Gastroesophageal sphincter (tissue), 4 donors: ENCODE measurements at regions not wholly inside any gene's neighbourhood (a gene's known extent, or its start where the extent isn't known, plus 50 kb on each side); places are given as distances from the start of the nearest gene placed in this dataset.

ENCODE experiments used
- ATAC-seq: fragments of 150-250 bp; one replicate; pipeline ENCODE4 v1.9.1; 2016; ENCODE audit warnings: mild to moderate bottlenecking, moderate library complexity
- H3K27ac ChIP-seq, 4 donors: fragments of 200-600 bp; sonication (generic) in 3 of 4; 1 replicate in 3 of 4; 2 replicates in 1 of 4; pipeline ENCODE4 v1.5.1; 2016 to 2019
- H3K27me3 ChIP-seq: fragments of 200-600 bp; sonication (generic); one replicate; pipeline ENCODE4 v1.5.1; 2019
- H3K36me3 ChIP-seq, 2 donors: fragments of 200-600 bp; sonication (generic); one replicate each; pipeline ENCODE4 v1.5.1; 2019; ENCODE audit warnings: control low read depth in 1 of 2
- H3K4me1 ChIP-seq, 3 donors: fragments of 200-600 bp; sonication (generic); 1 replicate in 2 of 3; 2 replicates in 1 of 3; pipeline ENCODE4 v1.5.1; 2016 to 2019; ENCODE audit warnings: control low read depth in 2 of 3
- H3K4me3 ChIP-seq, 2 donors: fragments of 200-600 bp; sonication (generic); one replicate each; pipeline ENCODE4 v1.5.1; 2019; ENCODE audit warnings: mild to moderate bottlenecking in 1 of 2, moderate library complexity in 1 of 2
- H3K9me3 ChIP-seq, 3 donors: fragments of 200-600 bp; sonication (generic); one replicate each; pipeline ENCODE4 v1.5.1; 2017 to 2019; ENCODE audit warnings: control low read depth in 2 of 3
- CTCF ChIP-seq, 4 experiments: fragments of 200-600 bp in 2 of 4; fragments of 450-650 bp in 2 of 4; sonication (generic) in 1 of 4; IDR thresholded peaks; one replicate each; pipeline ENCODE4 v1.5.1; 2017 to 2019; ENCODE audit warnings: antibody characterized with exemption in 4 of 4, mild to moderate bottlenecking in 2 of 4, moderate library complexity in 2 of 4
- EP300 ChIP-seq: sonication (generic); formaldehyde crosslinking; IDR thresholded peaks from one replicate; pipeline ENCODE4 v1.6.1; 2017; ENCODE audit warnings: antibody characterized with exemption, mild to moderate bottlenecking
- POLR2A ChIP-seq, 2 donors: fragments of 450-650 bp; IDR thresholded peaks; one replicate each; pipeline ENCODE4 v1.6.1; 2017; ENCODE audit warnings: antibody characterized with exemption in 2 of 2, mild to moderate bottlenecking in 2 of 2, moderate library complexity in 1 of 2
- POLR2AphosphoS5 ChIP-seq: sonication (generic); formaldehyde crosslinking; IDR thresholded peaks from one replicate; pipeline ENCODE4 v1.6.1; 2017; ENCODE audit warnings: antibody characterized with exemption
- WGBS, 2 donors: methylation state at CpG; one replicate each; pipeline ENCODE4 v1.1.5; 2018; ENCODE audit warnings: low coverage in 1 of 2; 5-methylcytosine and 5-hydroxymethylcytosine counted together

GRCh38 chr13:106911627-106912026 is 343.7 kb upstream of the ARGLU1 start:
- no peaks in the 10 kb centered on the region for H3K27me3 ChIP-seq
- 61 to 65% methylated on average over 2 to 4 of the region's 4 CpGs for WGBS, 2 donors

GRCh38 chr13:106911020-106911419 is 343.1 kb upstream of the ARGLU1 start:
- no peak overlapping the region for H3K4me3 ChIP-seq
- no peaks in the 10 kb centered on the region for H3K9me3 ChIP-seq
- H3K27ac ChIP-seq: no peak overlapping the region
- TF ChIP-seq POLR2A (IDR thresholded peaks at IDR 0.05): no peak
- no peak for TF ChIP-seq POLR2AphosphoS5
- no peak for TF ChIP-seq CTCF (IDR thresholded peaks at IDR 0.05)
- no peak for ATAC-seq
- H3K36me3 ChIP-seq: no peaks in the 10 kb centered on the region
- 84 to 93% methylated on average over 3 to 4 of the region's 5 CpGs for WGBS, 2 donors
- no peaks in the 10 kb centered on the region for H3K27me3 ChIP-seq
- H3K4me1 ChIP-seq: no peaks in the 10 kb centered on the region

More at GRCh38 chr13:106911627-106912026, 343.7 kb upstream of the ARGLU1 start:
- H3K4me1 ChIP-seq: no peaks in the 10 kb centered on the region
- no peaks in the 10 kb centered on the region for H3K9me3 ChIP-seq
- H3K4me3 ChIP-seq: no peak overlapping the region
- H3K36me3 ChIP-seq: no peaks in the 10 kb centered on the region
- TF ChIP-seq EP300: no peak
- TF ChIP-seq POLR2AphosphoS5: no peak
- TF ChIP-seq CTCF (IDR thresholded peaks at IDR 0.05): no peak
- TF ChIP-seq POLR2A (IDR thresholded peaks at IDR 0.05): no peak
- ATAC-seq: no peak
- H3K27ac ChIP-seq: no peak overlapping the region

- TF ChIP-seq EP300 (no peak), POLR2AphosphoS5 (no peak), POLR2A (IDR thresholded peaks at IDR 0.05) (no peak), CTCF (IDR thresholded peaks at IDR 0.05) (no peak)
- Histone ChIP-seq H3K4me3 (no peak overlapping the region), H3K27me3 (no peaks in the 10 kb centered on the region), H3K4me1 (no peaks in the 10 kb centered on the region), H3K9me3 (no peaks in the 10 kb centered on the region), H3K36me3 (no peaks in the 10 kb centered on the region), H3K27ac (no peak overlapping the region)
- no peak for ATAC-seq
- 65 to 77% methylated on average over 4 to 12 of the region's 13 CpGs for WGBS, 2 donors
These were observed 338.6 kb upstream of the ARGLU1 start for GRCh38 chr13:106906426-106906996.

GRCh38 chr13:106905380-106906162 is 337.6 kb upstream of the ARGLU1 start:
- ATAC-seq: no peak

More at GRCh38 chr13:106905380-106906162, 337.6 kb upstream of the ARGLU1 start:
- H3K36me3 ChIP-seq: no peaks in the 10 kb centered on the region
- H3K27me3 ChIP-seq: no peaks in the 10 kb centered on the region
- no peaks in the 10 kb centered on the region for H3K4me1 ChIP-seq
- TF ChIP-seq POLR2A (IDR thresholded peaks at IDR 0.05) (no peak), EP300 (no peak), CTCF (IDR thresholded peaks at IDR 0.05) (no peak), POLR2AphosphoS5 (no peak)
- H3K9me3 ChIP-seq: no peaks in the 10 kb centered on the region
- H3K4me3 ChIP-seq: no peak overlapping the region
- H3K27ac ChIP-seq: no peak overlapping the region
- WGBS, 2 donors: 72 to 81% methylated on average over 8 to 10 of the region's 14 CpGs
